ENCODE measurements at regions not wholly inside any gene's neighbourhood (a gene's known extent, or its start where the extent isn't known, plus 50 kb on each side); places are given as distances from the start of the nearest gene placed in this dataset.

- no peak for TF ChIP-seq CTCF (IDR thresholded peaks at IDR 0.05; ENCODE audit: insufficient read depth, low read length, poor library complexity, severe bottlenecking)
- no peak for TF ChIP-seq EZH2phosphoT487 (conservative IDR thresholded peaks at IDR 0.05; ENCODE audit: low read length)
These were observed 69.7 kb upstream of the SPRED1 start for GRCh38 chr15:38182900-38183299.
